ENCODE measurements at regions not wholly inside any gene's neighbourhood (a gene's known extent, or its start where the extent isn't known, plus 50 kb on each side); places are given as distances from the start of the nearest gene placed in this dataset.

DNA sequence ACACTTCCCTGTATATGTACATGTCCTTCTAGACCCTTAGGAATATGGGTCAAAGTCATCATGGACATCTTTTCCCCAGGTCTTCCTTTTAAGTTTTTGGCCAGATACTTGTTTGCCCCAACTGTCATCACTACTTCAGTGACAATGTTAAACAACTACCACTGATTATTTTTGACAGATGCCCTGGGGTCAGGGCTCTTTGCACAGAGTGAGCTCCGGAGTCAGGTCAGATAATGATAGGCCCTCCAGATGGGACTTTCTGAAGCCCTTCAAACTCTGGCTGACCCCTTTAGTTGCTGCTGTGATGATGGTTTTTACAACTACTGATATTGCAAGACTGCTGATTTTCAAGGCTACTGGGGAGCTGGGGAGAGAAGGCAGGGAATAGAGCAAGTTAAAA lies 449.4 kb upstream of the HS6ST1 start (continued):
- no peak for TF ChIP-seq HDAC6 (IDR thresholded peaks at IDR 0.05; ENCODE audit: low read depth, low read length)

DNA sequence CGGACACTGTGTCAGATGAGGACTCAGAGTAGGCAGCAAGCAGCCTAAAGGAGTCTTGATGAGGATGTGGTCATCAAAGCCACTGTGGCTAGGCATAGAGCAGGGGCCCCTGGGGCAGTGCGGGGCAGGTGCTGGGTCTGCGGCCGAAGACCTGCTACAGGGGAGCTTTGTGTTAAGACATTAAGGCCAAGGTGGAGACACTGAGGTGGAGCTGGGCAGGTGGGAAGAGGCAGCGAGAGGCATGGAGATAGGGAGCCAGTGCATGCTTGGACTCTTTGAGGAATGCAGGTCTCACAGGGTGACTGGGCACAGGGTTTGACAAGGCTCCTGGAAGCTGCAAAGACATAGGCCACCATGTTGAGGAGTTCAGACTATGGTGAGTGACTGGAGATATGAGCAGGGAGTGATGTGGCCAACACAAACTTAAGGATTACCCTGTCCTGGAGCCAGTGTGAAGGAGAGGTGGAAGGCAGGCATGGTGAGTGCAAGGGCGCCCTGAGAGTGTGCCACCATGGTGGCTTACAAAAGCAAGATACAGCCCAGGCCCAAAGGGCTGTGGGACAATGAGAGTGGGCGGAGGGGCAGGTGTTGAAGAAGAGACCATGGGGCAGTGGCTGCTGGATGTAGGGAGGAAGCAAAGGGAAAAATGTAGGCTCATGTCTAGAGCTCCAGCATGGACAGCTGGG lies 450.9 kb upstream of the HS6ST1 start:
- Histone ChIP-seq H3K27ac (ENCODE audit: extremely low read depth, low read depth, low read length) (no peak overlapping the region), H3K79me2 (ENCODE audit: control insufficient read depth, insufficient read depth, low read length) (no peaks in the 10 kb centered on the region), H3K36me3 (ENCODE audit: control insufficient read depth, insufficient read depth, low read length) (no peaks in the 10 kb centered on the region), H2AFZ (ENCODE audit: low read depth, low read length) (no peak overlapping the region), H3K4me3 (no peak overlapping the region), H3K9me1 (ENCODE audit: control insufficient read depth, insufficient read depth, low read length) (no peaks in the 10 kb centered on the region), H3K27me3 (ENCODE audit: control insufficient read depth in 2 of 2, insufficient read depth in 2 of 2, low read length in 2 of 2) (peaks cover 0 to 6% of the 10 kb centered on the region in 2 experiments; a peak in 2 of 5 replicates), H3K4me1 (replicated peaks in 1 of 2; ENCODE audit: control insufficient read depth in 2 of 2, insufficient read depth in 2 of 2, low read length in 2 of 2) (no peaks in the 10 kb centered on the region), H3K9me3 (replicated peaks; ENCODE audit: control insufficient read depth, insufficient read depth, low read depth, low read length) (no peaks in the 10 kb centered on the region), H4K20me1 (replicated peaks; ENCODE audit: control insufficient read depth, insufficient read depth, low read length) (no peaks in the 10 kb centered on the region), H3K9ac (ENCODE audit: insufficient read depth in 1 of 2, low read depth in 2 of 2, low read length in 2 of 2) (no peak overlapping the region), H3K4me2 (ENCODE audit: insufficient read depth, low read length) (no peak overlapping the region)
- CTCF ChIA-PET (ENCODE audit: low intra/inter-chr PET ratio) = no interaction called here
- ATAC-seq = no peak
- no TSS peak for BruUV-seq (replicated peaks)
- in situ Hi-C loops (cut with MboI) = no loop called here
- no peak for DNase-seq (ENCODE audit: extremely low read depth in 1 of 4, low spot score in 3 of 4)
- intact Hi-C loops (cut with micrococcal nuclease) = no loop called here
- 2% methylated on average over 5 of the region's 7 CpGs for WGBS (ENCODE audit: insufficient coverage, low coverage, missing lambda C conversion rate)
- no peak for TF ChIP-seq TOE1 (IDR thresholded peaks at IDR 0.05; ENCODE audit: borderline replicate concordance)
- no peak for TF ChIP-seq TOE1 (CRISPR knock-in tag; IDR thresholded peaks at IDR 0.05; ENCODE audit: borderline replicate concordance, low read depth)
- TF ChIP-seq ELF1 (tag; IDR thresholded peaks at IDR 0.05) = no peak
- no peak for TF ChIP-seq HNRNPUL1 (IDR thresholded peaks at IDR 0.05; ENCODE audit: low read length)
- TF ChIP-seq HSF4 (CRISPR knock-in tag; IDR thresholded peaks at IDR 0.05; ENCODE audit: borderline replicate concordance) = no peak
- no peak for TF ChIP-seq NFXL1 (CRISPR knock-in tag; IDR thresholded peaks at IDR 0.05)
- TF ChIP-seq ZNF253 (CRISPR knock-in tag; conservative IDR thresholded peaks at IDR 0.05) = no peak
- TF ChIP-seq NBN (IDR thresholded peaks at IDR 0.05; ENCODE audit: low read depth) = no peak
- TF ChIP-seq MCM7 (IDR thresholded peaks at IDR 0.05) = no peak
- FAIRE-seq = no peak
- POLR2A ChIA-PET = no interaction called here
